ENCODE measurements at regions not wholly inside any gene's neighbourhood (a gene's known extent, or its start where the extent isn't known, plus 50 kb on each side); places are given as distances from the start of the nearest gene placed in this dataset.

DNA sequence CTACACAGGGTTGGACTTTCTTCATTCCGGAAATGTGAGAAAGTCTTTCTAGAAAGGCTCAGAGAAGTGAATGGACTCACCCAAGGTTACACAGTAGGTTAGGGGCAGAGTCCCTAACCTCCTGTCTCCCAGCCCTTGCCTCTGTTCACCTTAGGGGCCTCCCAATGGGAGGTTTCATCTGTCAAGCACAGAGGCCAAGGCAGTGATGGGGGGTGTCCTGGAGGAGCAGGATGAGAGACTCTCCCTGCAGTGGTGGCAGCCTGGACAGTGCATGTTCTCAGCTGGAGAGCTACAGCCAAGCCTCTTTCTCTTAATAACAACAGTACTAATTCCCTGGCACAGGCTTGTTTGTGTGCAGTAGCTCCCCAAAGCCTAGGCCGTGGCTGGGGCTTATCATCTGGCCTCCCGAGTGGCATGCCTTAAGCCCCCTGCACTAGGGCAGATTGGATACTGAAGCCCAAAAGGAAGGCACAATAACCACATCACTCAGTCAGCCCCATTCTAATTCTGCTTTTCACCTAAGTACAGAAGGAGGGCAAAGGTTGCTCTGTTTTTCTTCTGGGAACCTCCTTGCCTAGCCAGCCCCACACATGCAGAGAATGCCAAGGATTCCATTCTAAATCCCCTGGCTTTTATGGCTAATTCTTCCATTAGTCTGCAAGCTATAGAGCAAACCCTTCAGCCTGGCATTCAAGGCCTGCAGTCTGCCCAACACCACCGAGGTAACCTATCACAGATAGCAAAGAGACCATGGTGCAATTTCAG is 50.2 kb upstream of the XPA start:
- no peak for DNase-seq

DNA sequence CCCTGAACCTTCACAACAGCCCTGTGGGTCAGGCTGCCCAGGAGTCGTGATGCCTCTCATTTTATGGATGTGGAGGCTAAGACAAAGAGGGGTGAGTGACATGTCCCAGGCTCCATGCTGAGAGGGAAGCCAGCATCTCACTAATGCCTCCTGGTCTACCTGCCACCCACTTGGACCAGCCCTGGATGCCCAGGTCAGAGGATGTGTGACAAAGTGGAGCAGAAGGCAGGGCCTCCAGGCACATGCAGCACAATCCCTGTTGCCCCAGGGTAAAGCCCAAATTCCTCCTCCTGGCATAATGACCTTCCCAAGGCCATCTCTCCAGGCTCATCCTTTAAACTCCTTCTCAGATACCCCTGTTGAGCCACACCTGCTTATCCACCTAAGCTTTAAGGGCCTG is 51.4 kb upstream of the XPA start:
- no peak for DNase-seq

DNA sequence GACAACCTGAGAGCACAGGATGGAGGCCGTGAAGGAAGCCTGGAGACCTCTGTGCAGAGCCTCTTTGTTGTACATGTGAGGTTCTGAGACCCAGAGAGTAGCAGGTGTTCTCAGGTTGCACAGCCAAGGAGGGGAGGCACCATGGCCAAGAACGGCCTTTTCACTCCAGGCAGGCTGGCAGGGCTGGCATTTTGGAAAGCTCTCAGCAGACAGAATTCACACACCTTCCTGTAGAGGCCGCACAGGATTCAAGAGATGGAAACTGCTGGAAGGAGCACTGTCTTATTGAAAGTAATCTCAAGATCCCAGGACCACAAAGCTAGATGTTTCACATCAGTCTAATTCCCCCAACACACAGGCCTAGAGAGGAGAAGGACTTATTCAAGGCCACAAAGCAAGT is 52.8 kb upstream of the XPA start:
- DNase-seq, result no peak

GRCh38 chr9:97751531-97751930 is 54.4 kb upstream of the XPA start:
- DNase-seq, result no peak

DNA sequence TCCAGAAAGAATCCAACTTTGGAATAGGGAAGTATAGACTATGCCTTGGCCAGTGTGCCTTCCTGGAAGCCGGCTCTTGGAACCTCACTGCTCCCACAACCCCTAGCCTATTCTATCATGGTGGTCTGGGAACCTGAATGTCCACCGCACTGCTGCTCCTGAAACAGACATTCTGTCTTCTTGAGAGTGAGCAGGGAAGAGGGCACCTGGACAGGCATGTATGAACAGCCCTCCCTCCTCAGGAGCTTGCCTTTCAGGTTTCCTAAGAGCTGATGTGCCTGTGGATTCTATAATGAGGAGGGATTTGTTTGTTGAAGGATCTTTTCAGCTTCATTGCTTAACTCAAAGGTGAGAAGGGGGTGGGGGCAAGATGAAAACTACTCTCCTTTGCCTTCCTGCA is 55.1 kb upstream of the XPA start:
- no peak for DNase-seq

- DNase-seq, result no peak
Observed at GRCh38 chr9:97753364-97753763, 56.2 kb upstream of the XPA start.

- no peak for DNase-seq
Observed at GRCh38 chr9:97753975-97754374, 56.8 kb upstream of the XPA start.

DNA sequence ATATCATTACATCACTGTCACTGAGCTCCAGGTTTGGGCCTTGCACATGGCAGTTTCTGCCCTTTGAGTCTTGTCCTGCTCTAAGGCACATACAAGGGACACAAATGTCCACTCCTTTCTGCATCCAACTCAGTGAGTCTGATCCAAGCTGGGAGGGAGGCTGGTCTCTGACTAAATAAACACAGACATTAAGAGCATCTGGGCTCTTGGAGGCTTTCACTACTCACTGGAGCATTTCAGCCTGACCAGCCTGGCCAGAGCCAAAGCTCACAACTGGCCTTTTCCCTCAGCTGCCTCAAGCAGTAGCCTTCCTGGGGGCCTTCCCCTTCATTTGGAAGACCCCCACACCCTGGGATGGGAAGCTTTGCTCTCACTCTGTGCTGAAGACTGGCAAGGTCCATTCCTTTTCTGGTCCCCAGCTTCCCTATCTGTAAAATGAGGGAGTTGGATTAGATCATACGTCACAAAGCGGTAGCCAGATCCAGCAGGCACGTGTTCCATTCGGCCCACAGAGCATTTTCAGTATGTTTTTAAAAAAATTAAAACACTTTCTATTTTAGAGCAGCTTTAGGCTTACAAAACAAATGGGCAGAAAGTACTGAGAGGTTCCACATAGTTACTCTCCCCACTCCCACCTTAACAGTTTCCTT is 58.6 kb upstream of the XPA start:
- DNase-seq, result no peak

GRCh38 chr9:97756991-97757390 is 59.9 kb upstream of the XPA start:
- no peak for DNase-seq

- DNase-seq, result no peak
Observed at GRCh38 chr9:97758334-97758916, 61.3 kb upstream of the XPA start.

- DNase-seq, result no peak
Observed at GRCh38 chr9:97759581-97760288, 62.6 kb upstream of the XPA start.

- DNase-seq, result no peak
Observed at GRCh38 chr9:97761056-97761598, 64.0 kb upstream of the XPA start.

GRCh38 chr9:97761879-97762278 is 64.7 kb upstream of the XPA start:
- DNase-seq, result no peak

DNA sequence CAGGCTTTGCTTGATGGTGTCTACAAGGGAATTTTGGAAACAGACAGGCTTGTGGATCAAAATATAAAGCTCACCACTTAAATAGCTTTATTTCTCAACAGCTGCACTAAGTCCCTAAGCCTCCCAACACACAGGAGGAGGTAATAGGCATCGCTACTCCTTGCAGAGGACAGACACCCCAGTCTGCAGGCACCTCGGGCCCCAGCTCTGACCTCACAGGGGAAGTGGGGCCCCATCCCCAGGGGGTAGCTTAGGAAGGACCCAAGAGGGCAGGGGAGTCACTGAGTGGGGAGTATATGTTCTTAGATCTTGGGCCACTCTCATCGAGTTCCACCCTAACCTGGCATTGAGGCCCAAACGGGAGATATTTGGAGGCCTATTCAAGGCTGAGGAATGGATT is 66.7 kb upstream of the XPA start:
- no peak for DNase-seq

GRCh38 chr9:97766092-97766491 is 69.0 kb upstream of the XPA start:
- no peak for DNase-seq

DNA sequence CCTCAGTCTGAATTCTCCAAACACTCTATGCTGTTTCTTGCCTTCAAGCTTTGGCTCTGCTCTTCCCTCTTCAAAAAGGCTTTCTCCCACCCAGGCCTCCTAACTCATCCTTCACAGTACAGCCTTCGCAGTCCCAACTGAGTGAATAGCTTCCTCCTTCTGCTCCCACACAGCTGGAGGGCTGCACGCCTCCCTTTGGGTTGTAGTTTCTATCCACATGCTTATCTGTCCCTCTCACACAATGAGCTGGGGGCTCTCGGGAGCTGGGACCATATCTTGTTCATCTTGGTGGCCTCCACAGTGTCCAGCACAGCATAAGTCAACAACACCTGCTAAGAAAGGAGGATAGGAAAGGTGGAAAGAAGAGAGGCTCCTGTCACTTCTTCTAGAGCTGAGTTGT is 69.5 kb upstream of the XPA start:
- DNase-seq, result no peak

DNA sequence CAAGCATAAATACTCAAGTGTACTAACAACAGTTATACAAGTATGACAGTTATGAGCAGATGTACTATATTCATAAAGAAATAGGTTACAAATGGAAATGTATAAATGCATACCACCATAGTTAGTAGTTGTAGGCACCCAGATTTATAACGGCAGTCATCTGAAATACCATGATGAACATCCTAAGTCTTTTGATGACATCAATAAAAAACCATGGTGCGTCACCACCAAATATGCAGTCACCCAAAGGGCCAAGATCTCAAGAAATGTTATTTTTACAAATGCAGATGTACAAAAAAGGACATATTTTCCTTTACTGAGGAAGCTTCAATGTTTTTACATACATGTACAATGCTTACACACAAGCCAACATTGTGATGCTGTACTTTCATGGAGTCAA is 70.8 kb upstream of the XPA start:
- DNase-seq, result no peak

GRCh38 chr9:97768746-97769145 is 71.6 kb upstream of the XPA start:
- no peak for DNase-seq

- no peak for DNase-seq
Observed at GRCh38 chr9:97769208-97769607, 72.1 kb upstream of the XPA start.

- no peak for DNase-seq
Observed at GRCh38 chr9:97770808-97771372, 73.8 kb upstream of the XPA start.

DNA sequence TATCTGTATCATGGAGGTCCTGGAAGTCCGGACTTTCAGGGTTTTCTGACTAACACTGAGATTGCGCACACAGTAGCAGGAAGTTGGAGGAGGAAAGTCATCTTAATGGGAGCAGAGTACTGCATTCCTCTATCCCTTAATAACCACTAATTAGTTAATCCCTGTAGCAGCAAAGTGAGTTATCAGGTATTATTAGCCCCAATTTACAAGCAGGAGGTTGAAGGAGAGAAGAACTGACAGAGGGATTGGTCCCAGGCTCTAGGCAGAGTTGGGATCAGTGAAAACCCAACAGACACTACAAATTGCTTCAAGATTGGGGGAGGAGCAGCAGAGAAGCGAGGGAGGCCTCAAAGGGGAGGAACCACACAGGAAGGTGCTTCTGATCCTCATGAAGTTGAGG is 74.5 kb upstream of the XPA start:
- DNase-seq, result no peak

- DNase-seq, result no peak
Observed at GRCh38 chr9:97772145-97772544, 75.0 kb upstream of the XPA start.

- DNase-seq, result no peak
Observed at GRCh38 chr9:97773091-97773490, 76.0 kb upstream of the XPA start.

Measured in CD4-positive, alpha-beta T cell treated with Interferon alpha-2 for 1 hour (primary cell).